ENCODE measurements at regions not wholly inside any gene's neighbourhood (a gene's known extent, or its start where the extent isn't known, plus 50 kb on each side); places are given as distances from the start of the nearest gene placed in this dataset.

DNA sequence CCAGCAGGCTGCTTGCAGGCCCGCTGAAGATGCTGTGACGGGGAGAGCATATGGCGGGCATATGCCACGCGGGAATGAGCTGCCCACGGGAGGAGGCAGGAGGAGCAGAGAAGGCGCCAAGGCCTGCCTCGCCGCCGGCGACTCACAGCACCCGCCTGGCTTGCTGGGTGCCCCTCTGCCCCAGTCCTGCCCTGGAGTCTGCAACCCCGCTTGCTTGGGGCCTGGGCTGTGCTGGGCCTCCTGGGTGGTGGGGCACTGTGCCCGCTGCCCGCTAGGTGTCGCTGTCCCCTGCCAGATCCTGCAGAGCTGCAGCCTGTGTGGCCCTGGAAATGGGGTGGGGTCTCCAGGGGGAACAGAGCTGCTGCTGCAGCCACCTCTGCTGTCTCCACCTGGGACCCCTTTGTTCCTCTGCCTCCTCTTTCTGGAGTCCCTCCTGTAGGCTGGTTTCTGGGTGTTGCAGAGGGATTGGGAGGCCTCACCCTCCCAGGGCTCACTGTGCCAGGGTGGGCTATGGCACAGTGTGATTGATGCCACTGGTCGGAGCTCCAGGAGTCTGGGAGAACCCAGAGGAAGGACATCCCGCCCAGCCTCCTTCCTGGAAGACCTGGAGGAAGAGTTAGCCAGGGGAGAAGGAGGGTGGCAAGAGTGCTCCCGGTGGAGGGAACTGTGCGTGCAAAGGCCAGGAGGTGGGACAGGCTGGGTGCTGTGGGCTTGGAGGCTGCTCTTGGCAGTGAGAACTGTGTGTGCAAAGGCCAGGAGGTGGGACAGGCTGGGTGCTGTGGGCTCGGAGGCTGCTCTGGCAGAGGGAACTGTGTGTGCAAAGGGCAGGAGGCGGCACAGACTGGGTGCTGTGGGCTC is 141.0 kb upstream of the CIBAR2 start:
- Histone ChIP-seq H3K4me1 (no peaks in the 10 kb centered on the region), H3K27ac (no peak overlapping the region), H3K27me3 (no peaks in the 10 kb centered on the region), H3K36me3 (no peaks in the 10 kb centered on the region), H3K4me3 (replicated peaks in 1 of 3) (no peak overlapping the region), H3K9me3 (no peaks in the 10 kb centered on the region)
- 72 to 75% methylated on average over 6 to 12 of the region's 22 CpGs for WGBS, 2 donors
- TF ChIP-seq, protein P1, sequence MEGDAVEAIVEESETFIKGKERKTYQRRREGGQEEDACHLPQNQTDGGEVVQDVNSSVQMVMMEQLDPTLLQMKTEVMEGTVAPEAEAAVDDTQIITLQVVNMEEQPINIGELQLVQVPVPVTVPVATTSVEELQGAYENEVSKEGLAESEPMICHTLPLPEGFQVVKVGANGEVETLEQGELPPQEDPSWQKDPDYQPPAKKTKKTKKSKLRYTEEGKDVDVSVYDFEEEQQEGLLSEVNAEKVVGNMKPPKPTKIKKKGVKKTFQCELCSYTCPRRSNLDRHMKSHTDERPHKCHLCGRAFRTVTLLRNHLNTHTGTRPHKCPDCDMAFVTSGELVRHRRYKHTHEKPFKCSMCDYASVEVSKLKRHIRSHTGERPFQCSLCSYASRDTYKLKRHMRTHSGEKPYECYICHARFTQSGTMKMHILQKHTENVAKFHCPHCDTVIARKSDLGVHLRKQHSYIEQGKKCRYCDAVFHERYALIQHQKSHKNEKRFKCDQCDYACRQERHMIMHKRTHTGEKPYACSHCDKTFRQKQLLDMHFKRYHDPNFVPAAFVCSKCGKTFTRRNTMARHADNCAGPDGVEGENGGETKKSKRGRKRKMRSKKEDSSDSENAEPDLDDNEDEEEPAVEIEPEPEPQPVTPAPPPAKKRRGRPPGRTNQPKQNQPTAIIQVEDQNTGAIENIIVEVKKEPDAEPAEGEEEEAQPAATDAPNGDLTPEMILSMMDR (IDR thresholded peaks at IDR 0.05): peak; percentile 61 to 95 (median 80)
- TF ChIP-seq POLR2A (IDR thresholded peaks at IDR 0.05): no peak
- peak; percentile 37 to 55 for DNase-seq
- intact Hi-C loops (cut with DNase I): no loop called here

DNA sequence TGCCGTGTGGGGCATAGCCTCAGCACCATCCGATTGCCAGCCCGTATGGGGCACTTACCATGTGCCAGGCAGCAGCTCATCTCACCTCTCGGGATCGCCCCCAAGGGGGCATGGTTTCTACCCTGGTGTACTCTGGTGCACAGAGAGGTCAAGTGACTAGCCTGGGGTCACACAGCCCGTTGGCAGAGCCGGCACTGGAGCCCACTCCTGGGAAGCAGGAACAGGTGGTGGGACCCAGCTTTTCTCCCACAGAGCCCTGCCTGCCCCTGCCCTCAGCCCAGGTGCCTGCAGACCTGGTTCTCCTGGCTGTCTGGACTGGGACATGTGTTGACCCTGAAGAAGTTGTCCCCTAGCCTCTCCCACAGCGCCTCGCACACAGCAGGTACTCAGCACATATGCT is 141.8 kb upstream of the CIBAR2 start:
- Histone ChIP-seq H3K4me1 (no peaks in the 10 kb centered on the region), H3K27ac (no peak overlapping the region), H3K27me3 (no peaks in the 10 kb centered on the region), H3K4me3 (replicated peaks in 1 of 3) (no peak overlapping the region), H3K9me3 (no peaks in the 10 kb centered on the region), H3K36me3 (no peaks in the 10 kb centered on the region)
- intact Hi-C loops (cut with DNase I): no loop called here
- no peak for TF ChIP-seq POLR2A (IDR thresholded peaks at IDR 0.05)
- TF ChIP-seq, protein P1 (IDR thresholded peaks at IDR 0.05): no peak
- 91 to 95% methylated on average over 5 to 7 of the region's 9 CpGs for WGBS, 2 donors
- DNase-seq: no peak

GRCh38 chr16:85254921-85255320 is 142.6 kb upstream of the CIBAR2 start:
- TF ChIP-seq, protein P1 (IDR thresholded peaks at IDR 0.05): no peak
- TF ChIP-seq POLR2A (IDR thresholded peaks at IDR 0.05): no peak
- no peak overlapping the region for H3K4me3 ChIP-seq (replicated peaks in 1 of 3)
- H3K36me3 ChIP-seq: no peaks in the 10 kb centered on the region
- H3K4me1 ChIP-seq: no peaks in the 10 kb centered on the region
- no peak overlapping the region for H3K27ac ChIP-seq
- 94 to 95% methylated on average over 6 to 24 of the region's 24 CpGs for WGBS, 2 donors
- no peaks in the 10 kb centered on the region for H3K27me3 ChIP-seq
- intact Hi-C loops (cut with DNase I): no loop called here
- DNase-seq: no peak
- no peaks in the 10 kb centered on the region for H3K9me3 ChIP-seq

DNA sequence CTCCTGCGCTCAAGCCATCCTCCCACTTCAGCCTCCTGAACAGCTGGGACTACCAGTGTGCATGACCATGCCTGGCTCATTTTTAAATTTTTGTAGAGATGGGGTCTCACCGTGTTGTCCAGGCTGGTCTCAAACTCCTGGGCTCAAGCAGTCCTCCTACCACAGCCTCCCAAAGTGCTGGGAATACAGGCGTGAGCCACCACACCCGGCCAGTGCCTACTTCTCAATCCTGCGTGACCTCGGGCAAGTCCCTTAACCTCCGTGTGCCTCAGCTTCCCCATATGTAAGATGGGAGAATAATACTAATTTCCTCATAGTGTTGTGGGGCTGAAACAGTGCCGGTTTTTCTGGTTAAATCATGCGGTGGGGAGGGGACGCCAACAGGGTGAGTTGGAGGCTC is 143.5 kb upstream of the CIBAR2 start:
- Histone ChIP-seq H3K4me3 (replicated peaks in 1 of 3) (no peak overlapping the region), H3K27me3 (no peaks in the 10 kb centered on the region), H3K36me3 (no peaks in the 10 kb centered on the region), H3K4me1 (peaks cover 0 to 3% of the 10 kb centered on the region in 2 donors), H3K9me3 (no peaks in the 10 kb centered on the region), H3K27ac (no peak overlapping the region)
- WGBS, 2 donors: 94 to 96% methylated on average over 10 of the region's 10 CpGs
- no peak for TF ChIP-seq POLR2A (IDR thresholded peaks at IDR 0.05)
- TF ChIP-seq, protein P1 (IDR thresholded peaks at IDR 0.05): no peak
- intact Hi-C loops (cut with DNase I): no loop called here
- DNase-seq: no peak

- Histone ChIP-seq H3K4me3 (replicated peaks in 1 of 3) (no peak overlapping the region), H3K27me3 (no peaks in the 10 kb centered on the region), H3K36me3 (no peaks in the 10 kb centered on the region), H3K4me1 (peaks cover 4 to 8% of the 10 kb centered on the region in 2 donors), H3K9me3 (no peaks in the 10 kb centered on the region), H3K27ac (no peak overlapping the region)
- no peak for TF ChIP-seq POLR2A (IDR thresholded peaks at IDR 0.05)
- TF ChIP-seq, protein P1 (IDR thresholded peaks at IDR 0.05): no peak
- intact Hi-C loops (cut with DNase I): no loop called here
- no peak for DNase-seq
- WGBS, 2 donors: 93% methylated on average over 16 to 18 of the region's 18 CpGs
Measured at GRCh38 chr16:85256190-85256739, 144.0 kb upstream of the CIBAR2 start.

Measured in thyroid gland (tissue), 4 donors.